Testis (tissue), 2 donors: ENCODE measurements at regions not wholly inside any gene's neighbourhood (a gene's known extent, or its start where the extent isn't known, plus 50 kb on each side); places are given as distances from the start of the nearest gene placed in this dataset.

ENCODE experiments used
- POLR2A ChIP-seq: fragments of 450-650 bp; IDR thresholded peaks from one replicate; pipeline ENCODE4 v1.6.1; 2017; ENCODE audit warnings: antibody characterized with exemption, mild to moderate bottlenecking, moderate library complexity
- TF ChIP-seq, protein P1 (sequence below), 3 experiments: fragments of 450-650 bp in 2 of 3; fragments of 200-600 bp in 1 of 3; sonication (generic) in 1 of 3; IDR thresholded peaks; one replicate each; pipeline ENCODE4 v1.5.1; 2016 to 2019; ENCODE audit warnings: antibody characterized with exemption in 3 of 3, mild to moderate bottlenecking in 2 of 3, moderate library complexity in 1 of 3

DNA sequence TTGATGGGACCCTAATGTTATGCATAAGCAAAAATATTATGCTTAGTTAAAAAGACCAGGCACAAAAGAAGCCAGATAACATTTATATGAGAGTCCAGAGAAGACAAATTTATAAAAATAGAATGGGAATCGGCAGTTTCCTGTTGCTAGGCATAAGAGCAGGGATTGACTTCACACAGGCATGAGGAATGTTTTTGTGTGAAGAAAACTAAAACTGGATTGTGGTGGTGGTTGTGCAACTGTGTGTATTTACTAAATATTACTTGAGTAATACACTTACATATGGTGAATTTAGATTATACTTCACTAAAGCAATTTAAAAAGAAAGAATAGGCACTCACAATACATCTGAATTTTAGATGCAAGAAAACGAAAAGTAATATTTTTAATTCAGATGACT, 108.3 kb downstream of the SLITRK1 start:
- no peak for TF ChIP-seq POLR2A
- TF ChIP-seq, protein P1, sequence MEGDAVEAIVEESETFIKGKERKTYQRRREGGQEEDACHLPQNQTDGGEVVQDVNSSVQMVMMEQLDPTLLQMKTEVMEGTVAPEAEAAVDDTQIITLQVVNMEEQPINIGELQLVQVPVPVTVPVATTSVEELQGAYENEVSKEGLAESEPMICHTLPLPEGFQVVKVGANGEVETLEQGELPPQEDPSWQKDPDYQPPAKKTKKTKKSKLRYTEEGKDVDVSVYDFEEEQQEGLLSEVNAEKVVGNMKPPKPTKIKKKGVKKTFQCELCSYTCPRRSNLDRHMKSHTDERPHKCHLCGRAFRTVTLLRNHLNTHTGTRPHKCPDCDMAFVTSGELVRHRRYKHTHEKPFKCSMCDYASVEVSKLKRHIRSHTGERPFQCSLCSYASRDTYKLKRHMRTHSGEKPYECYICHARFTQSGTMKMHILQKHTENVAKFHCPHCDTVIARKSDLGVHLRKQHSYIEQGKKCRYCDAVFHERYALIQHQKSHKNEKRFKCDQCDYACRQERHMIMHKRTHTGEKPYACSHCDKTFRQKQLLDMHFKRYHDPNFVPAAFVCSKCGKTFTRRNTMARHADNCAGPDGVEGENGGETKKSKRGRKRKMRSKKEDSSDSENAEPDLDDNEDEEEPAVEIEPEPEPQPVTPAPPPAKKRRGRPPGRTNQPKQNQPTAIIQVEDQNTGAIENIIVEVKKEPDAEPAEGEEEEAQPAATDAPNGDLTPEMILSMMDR (IDR thresholded peaks at IDR 0.05) = no peak
